LNCaP clone FGC (cell line): ENCODE measurements at regions not wholly inside any gene's neighbourhood (a gene's known extent, or its start where the extent isn't known, plus 50 kb on each side); places are given as distances from the start of the nearest gene placed in this dataset.

ENCODE experiments used
- DNase-seq: peaks from one replicate; pipeline ENCODE4 v3.0.0-alpha.2; 2011; ENCODE audit warnings: low read depth
- H3K4me3 ChIP-seq: 2 replicates; pipeline ENCODE4 v1.5.1; 2011; ENCODE audit warnings: mild to moderate bottlenecking, low read depth, low read length, control low read depth
- CTCF ChIP-seq: IDR thresholded peaks from 2 replicates; pipeline ENCODE4 v1.5.1; 2012; ENCODE audit warnings: mild to moderate bottlenecking; ENCODE audit not compliant: control insufficient read depth, insufficient read depth; ENCODE audit errors: extremely low read depth

GRCh38 chr13:28566283-28566682, 71.4 kb upstream of the FLT1 start:
- no peak for DNase-seq
- H3K4me3 ChIP-seq, result no peak overlapping the region
- no peak for TF ChIP-seq CTCF

GRCh38 chr13:28564030-28564429, 69.1 kb upstream of the FLT1 start:
- peak; percentile 66 for DNase-seq
- no peak overlapping the region for H3K4me3 ChIP-seq
- TF ChIP-seq CTCF, result no peak

- DNase-seq, result no peak
- TF ChIP-seq CTCF, result no peak
- H3K4me3 ChIP-seq, result no peak overlapping the region
Observed at GRCh38 chr13:28563609-28564008, 68.7 kb upstream of the FLT1 start.

GRCh38 chr13:28560612-28561011, 65.7 kb upstream of the FLT1 start:
- no peak overlapping the region for H3K4me3 ChIP-seq
- no peak for DNase-seq
- TF ChIP-seq CTCF, result no peak

- TF ChIP-seq CTCF, result no peak
- DNase-seq, result no peak
- no peak overlapping the region for H3K4me3 ChIP-seq
Observed at GRCh38 chr13:28559636-28560259, 64.8 kb upstream of the FLT1 start.

GRCh38 chr13:28558567-28558966, 63.6 kb upstream of the FLT1 start:
- H3K4me3 ChIP-seq, result no peak overlapping the region
- DNase-seq, result no peak
- no peak for TF ChIP-seq CTCF
